GM21723 (cell line): ENCODE measurements at regions not wholly inside any gene's neighbourhood (a gene's known extent, or its start where the extent isn't known, plus 50 kb on each side); places are given as distances from the start of the nearest gene placed in this dataset.
"Not testable (repeated sequence)": the region's sequence is repeated elsewhere in the genome, so short reads cannot be mapped to it uniquely, and the experiment has no call there.

Experiments
- ATAC-seq: cut with Tn5 transposase; IDR thresholded peaks from one replicate; pipeline ENCODE4 v1.9.1; 2021; ENCODE audit warnings: mild to moderate bottlenecking, moderate library complexity; ENCODE audit not compliant: unreplicated experiment

GRCh38 chr21:14687268-14687625 lies 141.1 kb upstream of the SAMSN1 start:
- ATAC-seq, result peak; percentile 58

- ATAC-seq, result peak; percentile 68
Observed at GRCh38 chr21:14686466-14687267, 140.6 kb upstream of the SAMSN1 start.

GRCh38 chr21:14685568-14685967 lies 139.5 kb upstream of the SAMSN1 start:
- ATAC-seq, result no peak

- no peak for ATAC-seq
Observed at GRCh38 chr21:14684071-14684470, 138.0 kb upstream of the SAMSN1 start.

- no peak for ATAC-seq
Observed at GRCh38 chr21:14683063-14683462, 136.9 kb upstream of the SAMSN1 start.

- no peak for ATAC-seq
Observed at GRCh38 chr21:14678973-14679574, 133.0 kb upstream of the SAMSN1 start.

GRCh38 chr21:14677639-14678179 lies 131.6 kb upstream of the SAMSN1 start:
- no peak for ATAC-seq

GRCh38 chr21:14677013-14677412 lies 130.9 kb upstream of the SAMSN1 start:
- no peak for ATAC-seq

GRCh38 chr21:14675774-14676530 lies 129.8 kb upstream of the SAMSN1 start:
- ATAC-seq, result peak; percentile 73

- no peak for ATAC-seq
Observed at GRCh38 chr21:14673649-14674048, 127.5 kb upstream of the SAMSN1 start.

GRCh38 chr21:14672466-14672865 lies 126.4 kb upstream of the SAMSN1 start:
- no peak for ATAC-seq

- no peak for ATAC-seq
Observed at GRCh38 chr21:14670409-14670808, 124.3 kb upstream of the SAMSN1 start.

- ATAC-seq, result not testable (repeated sequence)
Observed at GRCh38 chr21:14669092-14669491, 123.0 kb upstream of the SAMSN1 start.

GRCh38 chr21:14657241-14658008 lies 111.3 kb upstream of the SAMSN1 start:
- no peak for ATAC-seq

GRCh38 chr21:14646893-14647292 lies 100.8 kb upstream of the SAMSN1 start:
- no peak for ATAC-seq

- ATAC-seq, result no peak
Observed at GRCh38 chr21:14645702-14646101, 99.6 kb upstream of the SAMSN1 start.

GRCh38 chr21:14632359-14632758 lies 86.2 kb upstream of the SAMSN1 start:
- ATAC-seq, result no peak

- ATAC-seq, result peak; percentile 54
Observed at GRCh38 chr21:14630556-14631069, 84.5 kb upstream of the SAMSN1 start.

- no peak for ATAC-seq
Observed at GRCh38 chr21:14629461-14629860, 83.3 kb upstream of the SAMSN1 start.

- not testable (repeated sequence) for ATAC-seq
Observed at GRCh38 chr21:14623079-14623478, 77.0 kb upstream of the SAMSN1 start.

- ATAC-seq, result no peak
Observed at GRCh38 chr21:14620152-14620551, 74.0 kb upstream of the SAMSN1 start.
